ENCODE measurements at regions not wholly inside any gene's neighbourhood (a gene's known extent, or its start where the extent isn't known, plus 50 kb on each side); places are given as distances from the start of the nearest gene placed in this dataset.

DNA sequence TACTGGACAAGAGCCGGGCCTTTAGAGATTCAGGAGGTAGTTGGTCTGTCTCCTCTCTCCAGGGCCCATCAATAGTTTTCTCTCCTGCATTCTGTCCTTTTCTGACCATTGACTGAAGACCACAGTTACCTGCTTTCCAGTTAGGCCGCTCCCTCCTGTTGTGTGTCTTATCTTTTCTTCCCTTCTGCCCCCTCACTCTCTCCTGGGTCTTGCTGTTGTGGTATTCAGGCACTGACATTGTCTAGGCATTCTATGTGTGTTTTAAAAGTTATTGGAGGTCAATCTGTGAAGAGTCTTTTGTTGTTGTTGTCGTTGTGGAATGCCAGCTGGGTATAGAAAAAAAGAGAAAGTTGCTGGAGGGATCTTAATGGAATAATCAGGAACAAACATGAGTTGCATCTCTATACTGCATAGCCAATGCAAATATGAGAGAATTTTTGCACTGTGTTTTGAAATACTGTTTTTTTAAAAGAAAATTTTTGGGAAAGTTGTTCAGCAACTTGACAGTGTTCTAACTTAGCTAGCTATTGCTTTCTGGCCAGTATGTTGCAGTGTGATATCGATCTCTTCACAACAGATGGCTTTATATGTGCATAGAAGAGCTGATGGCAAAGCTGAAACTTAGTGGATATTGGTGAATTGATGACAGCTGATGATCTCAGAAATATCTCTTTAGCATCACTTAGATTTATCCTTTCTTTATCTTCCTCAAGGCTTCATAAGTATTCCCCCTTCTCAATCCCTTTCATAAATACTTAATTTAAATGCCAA lies 240.7 kb downstream of the C4orf33 start:
- Histone ChIP-seq H3K4me3 (no peak overlapping the region), H3K27ac (no peak overlapping the region)
- TF ChIP-seq, protein P1, sequence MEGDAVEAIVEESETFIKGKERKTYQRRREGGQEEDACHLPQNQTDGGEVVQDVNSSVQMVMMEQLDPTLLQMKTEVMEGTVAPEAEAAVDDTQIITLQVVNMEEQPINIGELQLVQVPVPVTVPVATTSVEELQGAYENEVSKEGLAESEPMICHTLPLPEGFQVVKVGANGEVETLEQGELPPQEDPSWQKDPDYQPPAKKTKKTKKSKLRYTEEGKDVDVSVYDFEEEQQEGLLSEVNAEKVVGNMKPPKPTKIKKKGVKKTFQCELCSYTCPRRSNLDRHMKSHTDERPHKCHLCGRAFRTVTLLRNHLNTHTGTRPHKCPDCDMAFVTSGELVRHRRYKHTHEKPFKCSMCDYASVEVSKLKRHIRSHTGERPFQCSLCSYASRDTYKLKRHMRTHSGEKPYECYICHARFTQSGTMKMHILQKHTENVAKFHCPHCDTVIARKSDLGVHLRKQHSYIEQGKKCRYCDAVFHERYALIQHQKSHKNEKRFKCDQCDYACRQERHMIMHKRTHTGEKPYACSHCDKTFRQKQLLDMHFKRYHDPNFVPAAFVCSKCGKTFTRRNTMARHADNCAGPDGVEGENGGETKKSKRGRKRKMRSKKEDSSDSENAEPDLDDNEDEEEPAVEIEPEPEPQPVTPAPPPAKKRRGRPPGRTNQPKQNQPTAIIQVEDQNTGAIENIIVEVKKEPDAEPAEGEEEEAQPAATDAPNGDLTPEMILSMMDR (IDR thresholded peaks at IDR 0.05), result no peak

DNA sequence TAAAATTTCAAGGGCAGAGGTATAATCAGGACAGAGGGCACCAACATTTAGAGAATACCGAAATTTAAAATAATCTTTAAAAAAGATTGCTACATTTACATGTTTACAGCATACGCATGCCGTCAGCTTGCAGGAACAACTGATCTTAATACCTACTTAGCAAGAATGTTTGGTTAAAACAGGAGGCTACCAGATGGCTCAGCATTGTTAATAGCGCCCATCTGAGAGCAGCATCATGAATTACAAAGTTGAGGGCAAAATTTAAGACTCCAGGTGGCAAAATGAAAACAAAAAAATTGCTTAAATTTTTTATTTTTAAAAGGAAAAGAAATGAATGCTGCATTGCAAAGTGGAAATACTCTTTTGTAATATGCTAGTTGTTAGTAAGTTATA lies 241.3 kb downstream of the C4orf33 start:
- intact Hi-C loops (cut with DNase I; ENCODE audit: low total_unique reads), result no loop called here
- H3K9me3 ChIP-seq, result no peaks in the 10 kb centered on the region
- no peak for DNase-seq
- TF ChIP-seq, protein P1 (IDR thresholded peaks at IDR 0.05), result no peak
- peaks cover 0 to under 1% (median under 1%) of the 10 kb centered on the region in 4 donors for H3K4me1 ChIP-seq
- no peaks in the 10 kb centered on the region for H3K27me3 ChIP-seq
- H3K36me3 ChIP-seq, result no peaks in the 10 kb centered on the region
- no peak overlapping the region for H3K27ac ChIP-seq
- no peak overlapping the region for H3K4me3 ChIP-seq

More for the DNA sequence above, 240.7 kb downstream of the C4orf33 start:
- DNase-seq, result no peak
- Histone ChIP-seq H3K9me3 (no peaks in the 10 kb centered on the region), H3K27me3 (no peaks in the 10 kb centered on the region), H3K36me3 (no peaks in the 10 kb centered on the region), H3K4me1 (no peaks in the 10 kb centered on the region)
- intact Hi-C loops (cut with DNase I; ENCODE audit: low total_unique reads), result no loop called here

DNA sequence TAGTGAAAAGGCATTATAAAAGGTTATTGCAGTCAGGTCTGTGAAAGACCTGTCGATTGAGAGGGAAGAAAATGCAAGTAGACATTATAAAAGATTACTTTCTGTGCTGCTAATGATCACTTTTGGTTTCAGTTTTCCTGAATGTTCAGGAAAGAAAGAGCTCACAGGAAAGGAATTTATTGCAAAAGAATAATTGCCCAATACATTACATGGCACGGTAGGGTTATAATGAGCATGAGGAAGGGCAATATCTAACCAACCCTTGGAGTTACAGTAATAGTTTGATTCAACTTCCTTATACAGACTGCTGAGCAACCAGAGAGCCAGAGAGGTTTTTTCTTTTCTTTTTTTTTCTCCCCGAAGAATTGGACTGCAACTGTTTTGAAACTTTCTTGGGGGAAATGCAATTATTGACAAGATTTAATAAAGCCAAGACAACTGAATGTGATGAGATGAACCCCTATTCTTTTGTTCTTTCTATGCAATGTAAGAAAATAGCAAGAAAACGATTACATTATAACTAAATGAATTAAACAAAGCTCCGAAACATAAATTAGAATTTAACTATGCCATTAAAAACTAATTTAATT lies 247.0 kb downstream of the C4orf33 start:
- Histone ChIP-seq H3K4me3 (no peak overlapping the region), H3K27me3 (no peaks in the 10 kb centered on the region), H3K4me1 (peaks cover 0 to 5% (median 2%) of the 10 kb centered on the region in 4 donors), H3K36me3 (no peaks in the 10 kb centered on the region), H3K9me3 (no peaks in the 10 kb centered on the region), H3K27ac (no peak overlapping the region)
- no peak for DNase-seq
- TF ChIP-seq, protein P1 (IDR thresholded peaks at IDR 0.05), result no peak
- intact Hi-C loops (cut with DNase I; ENCODE audit: low total_unique reads), result no loop called here

DNA sequence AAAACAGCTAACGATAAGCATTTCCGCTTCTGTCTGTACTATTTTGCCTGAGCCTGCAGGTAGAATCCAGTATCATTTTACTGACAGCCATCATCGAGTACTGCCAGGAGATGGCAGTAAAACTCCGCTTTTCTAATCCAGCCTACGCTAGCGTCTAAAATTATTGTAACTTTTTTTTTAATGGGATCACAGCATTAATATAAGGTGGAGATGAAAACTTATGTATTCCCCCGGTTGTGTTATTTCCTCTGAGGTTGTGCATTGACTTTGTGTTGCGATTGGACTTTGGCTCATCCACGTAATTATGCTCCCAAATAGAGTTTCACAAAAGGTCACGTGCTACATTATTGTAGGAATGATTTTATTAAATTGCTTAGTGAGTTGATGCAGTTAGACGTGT lies 248.1 kb downstream of the C4orf33 start:
- intact Hi-C loops (cut with DNase I; ENCODE audit: low total_unique reads), result no loop called here
- DNase-seq, result no peak
- peaks cover 0 to 5% (median 2%) of the 10 kb centered on the region in 4 donors for H3K4me1 ChIP-seq

DNA sequence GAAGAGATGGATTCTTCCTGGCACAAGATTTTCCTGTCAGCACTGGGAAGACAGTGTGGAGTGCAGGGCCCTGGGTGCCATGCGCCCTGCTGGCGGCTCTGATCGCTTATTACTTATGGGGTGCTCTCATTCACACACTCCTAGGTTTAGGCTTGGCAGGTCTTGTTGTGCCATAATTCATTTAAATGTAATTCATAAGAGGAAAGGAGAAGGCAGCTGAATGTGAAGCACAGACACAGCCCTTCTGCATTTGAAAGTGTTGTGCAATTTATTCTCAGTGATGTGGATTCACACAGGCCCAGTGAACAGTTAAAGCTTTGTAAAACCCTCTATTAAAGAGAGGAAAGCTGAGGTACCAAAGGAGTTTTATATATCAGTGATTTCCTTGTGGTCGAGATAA lies 249.7 kb downstream of the C4orf33 start:
- Histone ChIP-seq H3K4me1 (peaks cover 0 to 5% (median 2%) of the 10 kb centered on the region in 4 donors), H3K4me3 (no peak overlapping the region), H3K9me3 (no peaks in the 10 kb centered on the region), H3K27ac (no peak overlapping the region), H3K27me3 (no peaks in the 10 kb centered on the region), H3K36me3 (no peaks in the 10 kb centered on the region)
- TF ChIP-seq, protein P1 (IDR thresholded peaks at IDR 0.05), result no peak
- intact Hi-C loops (cut with DNase I; ENCODE audit: low total_unique reads), result no loop called here
- DNase-seq, result no peak

More for the DNA sequence above, 248.1 kb downstream of the C4orf33 start:
- Histone ChIP-seq H3K9me3 (no peaks in the 10 kb centered on the region), H3K27me3 (no peaks in the 10 kb centered on the region), H3K36me3 (no peaks in the 10 kb centered on the region), H3K27ac (no peak overlapping the region), H3K4me3 (no peak overlapping the region)
- TF ChIP-seq, protein P1 (IDR thresholded peaks at IDR 0.05), result peak; percentile 44 to 56
